A549 (cell line): ENCODE measurements at regions not wholly inside any gene's neighbourhood (a gene's known extent, or its start where the extent isn't known, plus 50 kb on each side); places are given as distances from the start of the nearest gene placed in this dataset.

Experiments used
- ATAC-seq, 2 experiments: fragments of 200-7000 bp in 1 of 2; fragments of >200 bp in 1 of 2; cut with Nextera tagmentation in 1 of 2; cut with Tn5 transposase in 1 of 2; 3 replicates each; pipeline versions ENCODE4 v1.8.0 to v1.9.1; 2018 to 2020; ENCODE audit warnings: mild to moderate bottlenecking in 1 of 2, moderate library complexity in 1 of 2
- CTCF ChIA-PET: fragments of 300-600 bp; sonication (Branson Sonifier 250); formaldehyde crosslinking; extraction: SDS; loops from one replicate; lab custom pipeline; 2021; ENCODE audit warnings: antibody characterized with exemption, inconsistent platforms; lab: Yijun Ruan, JAX
- POLR2A ChIA-PET: fragments of 350-600 bp; formaldehyde crosslinking; extraction: SDS; loops from one replicate; lab custom pipeline; 2021; ENCODE audit warnings: antibody characterized with exemption, inconsistent platforms; lab: Yijun Ruan, JAX
- DNase-seq, 2 experiments: peaks; one replicate each; pipeline versions ENCODE4 v3.0.0 to v3.0.0-alpha.2; 2011 to 2016; ENCODE audit warnings: low read depth in 1 of 2, low spot score in 1 of 2
- FAIRE-seq: peaks from 2 replicates; lab custom pipeline; 2011; peaks lifted over from hg19 to GRCh38; lab: Jason Lieb, UNC
- H3K27ac ChIP-seq, 2 experiments: fragments of >200 bp; sonication (Bioruptor Twin); formaldehyde crosslinking; 3 replicates each; pipeline ENCODE4 v1.5.1; 2016 to 2017
- H3K4me1 ChIP-seq: fragments of >200 bp; sonication (Bioruptor Twin); formaldehyde crosslinking; 3 replicates; pipeline ENCODE4 v1.6.1; 2016
- H3K4me2 ChIP-seq: fragments of >200 bp; sonication (Bioruptor Twin); formaldehyde crosslinking; 3 replicates; pipeline ENCODE4 v1.6.1; 2016
- H3K4me3 ChIP-seq: fragments of >200 bp; sonication (Bioruptor Twin); formaldehyde crosslinking; 3 replicates; pipeline ENCODE4 v1.5.1; 2016
- H3K9me3 ChIP-seq: fragments of >200 bp; sonication (Bioruptor Twin); formaldehyde crosslinking; 3 replicates; pipeline ENCODE4 v1.6.1; 2016
- BHLHE40 ChIP-seq: IDR thresholded peaks from 2 replicates; pipeline ENCODE4 v1.6.1; 2012; ENCODE audit warnings: low read depth, low read length, inconsistent platforms
- CBX2 ChIP-seq: fragments of 200-600 bp; sonication (generic); IDR thresholded peaks from 2 replicates; pipeline ENCODE4 v1.6.1; 2016; ENCODE audit warnings: low read depth, mild to moderate bottlenecking, borderline replicate concordance
- CHD4 ChIP-seq: fragments of 200-600 bp; sonication (generic); IDR thresholded peaks from 2 replicates; pipeline ENCODE4 v1.6.1; 2016; ENCODE audit warnings: antibody characterized with exemption, mild to moderate bottlenecking, borderline replicate concordance
- E2F6 ChIP-seq: IDR thresholded peaks from 2 replicates; pipeline ENCODE4 v1.6.1; 2012; ENCODE audit warnings: low read depth, borderline replicate concordance
- ELK1 ChIP-seq: fragments of 150-350 bp; IDR thresholded peaks from 2 replicates; pipeline ENCODE4 v1.6.1; 2014; ENCODE audit warnings: low read depth, mild to moderate bottlenecking, low read length
- EP300 ChIP-seq, 2 experiments: fragments of >200 bp; sonication (Bioruptor Twin); formaldehyde crosslinking; IDR thresholded peaks; 2 replicates in 1 of 2; 3 replicates in 1 of 2; pipeline ENCODE4 v1.6.1; 2016 to 2017
- ESRRA ChIP-seq: fragments of 150-350 bp; IDR thresholded peaks from 2 replicates; pipeline ENCODE4 v1.6.1; 2014; ENCODE audit warnings: mild to moderate bottlenecking, low read length, borderline replicate concordance
- FOSL2 ChIP-seq, 2 experiments: fragments of 450-650 bp in 1 of 2; fragments of >200 bp in 1 of 2; sonication (Bioruptor Twin) in 1 of 2; formaldehyde crosslinking; IDR thresholded peaks; 2 replicates each; pipeline versions ENCODE4 v1.5.0 to v1.6.1; 2016 to 2020; ENCODE audit warnings: mild to moderate bottlenecking in 1 of 2, moderate library complexity in 1 of 2
- HDAC2 ChIP-seq: fragments of 200-600 bp; sonication (generic); IDR thresholded peaks from 2 replicates; pipeline ENCODE4 v1.6.1; 2016
- HOXA7 ChIP-seq: fragments of 250-450 bp; sonication (Bioruptor Pico); IDR thresholded peaks from 2 replicates; pipeline ENCODE4 v1.5.0; 2020; ENCODE audit warnings: mild to moderate bottlenecking, moderate library complexity
- HOXB5 ChIP-seq: fragments of 250-450 bp; sonication (Bioruptor Pico); IDR thresholded peaks from 2 replicates; pipeline ENCODE4 v1.5.0; 2020; ENCODE audit warnings: mild to moderate bottlenecking, moderate library complexity
- KDM5A ChIP-seq: fragments of 200-600 bp; sonication (generic); IDR thresholded peaks from 2 replicates; pipeline ENCODE4 v1.6.1; 2016; ENCODE audit warnings: antibody characterized with exemption, mild to moderate bottlenecking
- MAZ ChIP-seq: fragments of 150-350 bp; IDR thresholded peaks from 2 replicates; pipeline ENCODE4 v1.6.1; 2014; ENCODE audit warnings: antibody characterized with exemption, low read depth, low read length, borderline replicate concordance
- MYC ChIP-seq: IDR thresholded peaks from 2 replicates; pipeline ENCODE4 v1.6.1; 2012; ENCODE audit warnings: mild to moderate bottlenecking, inconsistent platforms, low read length, improper control_type of control experiment, borderline replicate concordance
- NR3C1 ChIP-seq: fragments of >200 bp; sonication (Bioruptor Twin); formaldehyde crosslinking; IDR thresholded peaks from 3 replicates; pipeline ENCODE4 v1.6.1; 2017
- PHF8 ChIP-seq: fragments of 200-600 bp; sonication (generic); IDR thresholded peaks from 2 replicates; pipeline ENCODE4 v1.6.1; 2016; ENCODE audit warnings: low read depth, mild to moderate bottlenecking, antibody characterized with exemption, moderate library complexity, borderline replicate concordance
- POLR2A ChIP-seq: IDR thresholded peaks from 2 replicates; pipeline ENCODE4 v1.6.1; 2012; ENCODE audit warnings: mild to moderate bottlenecking, low read length
- POLR2AphosphoS2 ChIP-seq: conservative IDR thresholded peaks from 2 replicates; pipeline ENCODE4 v1.6.1; 2012; ENCODE audit warnings: low read length, improper control_type of control experiment, inconsistent platforms
- RFX5 ChIP-seq: fragments of 450-650 bp; IDR thresholded peaks from 2 replicates; pipeline ENCODE4 v1.7.1; 2014; ENCODE audit warnings: antibody characterized with exemption, mild to moderate bottlenecking, moderate library complexity
- RNF2 ChIP-seq: fragments of 200-600 bp; sonication (generic); IDR thresholded peaks from 2 replicates; pipeline ENCODE4 v1.6.1; 2016; ENCODE audit warnings: low read depth, mild to moderate bottlenecking, antibody characterized with exemption, moderate library complexity, borderline replicate concordance
- SREBF2 ChIP-seq: fragments of 450-650 bp; IDR thresholded peaks from 2 replicates; pipeline ENCODE4 v1.6.1; 2014; ENCODE audit warnings: mild to moderate bottlenecking, moderate library complexity
- TFCP2L1 ChIP-seq: fragments of 250-450 bp; sonication (Bioruptor Pico); IDR thresholded peaks from 2 replicates; pipeline ENCODE4 v1.5.0; 2021; ENCODE audit warnings: mild to moderate bottlenecking
- ZC3H11A ChIP-seq: fragments of 450-650 bp; IDR thresholded peaks from 2 replicates; pipeline ENCODE4 v1.6.1; 2014; ENCODE audit warnings: antibody characterized with exemption, mild to moderate bottlenecking
- ZFP36 ChIP-seq: fragments of 450-650 bp; IDR thresholded peaks from 2 replicates; pipeline ENCODE4 v1.6.1; 2014; ENCODE audit warnings: borderline replicate concordance; ENCODE audit not compliant: partially characterized antibody
- ZSCAN20 ChIP-seq: fragments of 250-450 bp; sonication (Bioruptor Pico); IDR thresholded peaks from 2 replicates; pipeline ENCODE4 v1.8.0; 2022; ENCODE audit warnings: mild to moderate bottlenecking, moderate library complexity
- WGBS: methylation state at CpG from one replicate; pipeline ENCODE4 v1.1.6; 2017; ENCODE audit errors: missing lambda C conversion rate; 5-methylcytosine and 5-hydroxymethylcytosine counted together
- TF ChIP-seq, protein P1 (sequence below): fragments of >200 bp; sonication (Bioruptor Twin); formaldehyde crosslinking; IDR thresholded peaks from 3 replicates; pipeline ENCODE4 v1.6.1; 2016
- TF ChIP-seq, protein P2 (sequence below): fragments of 200-600 bp; sonication (generic); IDR thresholded peaks from 2 replicates; pipeline ENCODE4 v1.6.1; 2016; ENCODE audit warnings: antibody characterized with exemption, mild to moderate bottlenecking, moderate library complexity
- TF ChIP-seq, protein P3 (sequence below): fragments of >200 bp; sonication (Bioruptor Twin); formaldehyde crosslinking; IDR thresholded peaks from 3 replicates; pipeline ENCODE4 v1.5.1; 2016

DNA sequence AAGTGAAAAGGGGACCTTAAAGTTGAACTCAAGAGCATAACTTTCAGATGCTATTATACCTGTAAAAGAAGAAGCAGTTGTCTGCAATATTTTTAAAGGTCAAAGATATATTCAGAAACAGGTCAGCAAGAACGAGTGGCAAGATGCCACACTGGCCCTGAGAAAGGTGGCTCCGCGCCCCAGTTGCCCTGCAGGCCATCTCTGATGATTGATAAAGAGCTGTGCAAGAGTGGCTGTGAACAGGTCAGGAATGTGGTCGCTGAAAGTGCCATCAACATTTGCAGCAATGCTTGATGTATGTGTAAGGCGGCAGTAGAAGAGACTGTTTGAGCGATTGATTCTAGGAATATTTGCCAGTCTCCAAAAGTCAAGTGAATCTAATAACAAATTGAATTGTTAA lies 664.2 kb upstream of the SLC10A2 start:
- ChIA-PET POLR2A (no interaction called here), CTCF (no interaction called here)
- TF ChIP-seq NR3C1 (no peak), MAZ (no peak), CHD4 (no peak), ESRRA (no peak), SREBF2 (no peak), POLR2AphosphoS2 (no peak), HDAC2 (no peak), HOXB5 (CRISPR knock-in tag) (no peak), ZSCAN20 (no peak), ZFP36 (no peak), POLR2A (no peak), EP300 (IDR thresholded peaks at IDR 0.05) (no peak), ZC3H11A (no peak), HOXA7 (CRISPR knock-in tag) (no peak)
- TF ChIP-seq, protein P1, sequence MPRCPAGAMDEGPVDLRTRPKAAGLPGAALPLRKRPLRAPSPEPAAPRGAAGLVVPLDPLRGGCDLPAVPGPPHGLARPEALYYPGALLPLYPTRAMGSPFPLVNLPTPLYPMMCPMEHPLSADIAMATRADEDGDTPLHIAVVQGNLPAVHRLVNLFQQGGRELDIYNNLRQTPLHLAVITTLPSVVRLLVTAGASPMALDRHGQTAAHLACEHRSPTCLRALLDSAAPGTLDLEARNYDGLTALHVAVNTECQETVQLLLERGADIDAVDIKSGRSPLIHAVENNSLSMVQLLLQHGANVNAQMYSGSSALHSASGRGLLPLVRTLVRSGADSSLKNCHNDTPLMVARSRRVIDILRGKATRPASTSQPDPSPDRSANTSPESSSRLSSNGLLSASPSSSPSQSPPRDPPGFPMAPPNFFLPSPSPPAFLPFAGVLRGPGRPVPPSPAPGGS, result no peak
- TF ChIP-seq, protein P2, sequence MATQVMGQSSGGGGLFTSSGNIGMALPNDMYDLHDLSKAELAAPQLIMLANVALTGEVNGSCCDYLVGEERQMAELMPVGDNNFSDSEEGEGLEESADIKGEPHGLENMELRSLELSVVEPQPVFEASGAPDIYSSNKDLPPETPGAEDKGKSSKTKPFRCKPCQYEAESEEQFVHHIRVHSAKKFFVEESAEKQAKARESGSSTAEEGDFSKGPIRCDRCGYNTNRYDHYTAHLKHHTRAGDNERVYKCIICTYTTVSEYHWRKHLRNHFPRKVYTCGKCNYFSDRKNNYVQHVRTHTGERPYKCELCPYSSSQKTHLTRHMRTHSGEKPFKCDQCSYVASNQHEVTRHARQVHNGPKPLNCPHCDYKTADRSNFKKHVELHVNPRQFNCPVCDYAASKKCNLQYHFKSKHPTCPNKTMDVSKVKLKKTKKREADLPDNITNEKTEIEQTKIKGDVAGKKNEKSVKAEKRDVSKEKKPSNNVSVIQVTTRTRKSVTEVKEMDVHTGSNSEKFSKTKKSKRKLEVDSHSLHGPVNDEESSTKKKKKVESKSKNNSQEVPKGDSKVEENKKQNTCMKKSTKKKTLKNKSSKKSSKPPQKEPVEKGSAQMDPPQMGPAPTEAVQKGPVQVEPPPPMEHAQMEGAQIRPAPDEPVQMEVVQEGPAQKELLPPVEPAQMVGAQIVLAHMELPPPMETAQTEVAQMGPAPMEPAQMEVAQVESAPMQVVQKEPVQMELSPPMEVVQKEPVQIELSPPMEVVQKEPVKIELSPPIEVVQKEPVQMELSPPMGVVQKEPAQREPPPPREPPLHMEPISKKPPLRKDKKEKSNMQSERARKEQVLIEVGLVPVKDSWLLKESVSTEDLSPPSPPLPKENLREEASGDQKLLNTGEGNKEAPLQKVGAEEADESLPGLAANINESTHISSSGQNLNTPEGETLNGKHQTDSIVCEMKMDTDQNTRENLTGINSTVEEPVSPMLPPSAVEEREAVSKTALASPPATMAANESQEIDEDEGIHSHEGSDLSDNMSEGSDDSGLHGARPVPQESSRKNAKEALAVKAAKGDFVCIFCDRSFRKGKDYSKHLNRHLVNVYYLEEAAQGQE, result no peak
- ATAC-seq (no peak), DNase-seq (no peak), FAIRE-seq (no peak)
- H3K4me3 ChIP-seq, result no peak overlapping the region
- no peak overlapping the region for H3K4me2 ChIP-seq
- no peaks in the 10 kb centered on the region for H3K9me3 ChIP-seq
- no peaks in the 10 kb centered on the region for H3K4me1 ChIP-seq
- no peak overlapping the region for H3K27ac ChIP-seq
- 48% methylated on average over 6 of the region's 6 CpGs for WGBS

- FAIRE-seq (no peak), ATAC-seq (no peak), DNase-seq (no peak)
- Histone ChIP-seq H3K9me3 (no peaks in the 10 kb centered on the region), H3K27ac (no peak overlapping the region)
- POLR2A ChIA-PET, result no interaction called here
- no peak for TF ChIP-seq PHF8
- no peak for TF ChIP-seq MYC
- TF ChIP-seq MAZ, result no peak
- TF ChIP-seq ZSCAN20, result no peak
- no peak for TF ChIP-seq FOSL2 (IDR thresholded peaks at IDR 0.05)
- TF ChIP-seq FOSL2 (CRISPR knock-in tag; IDR thresholded peaks at IDR 0.05), result no peak
- TF ChIP-seq BHLHE40, result no peak
- TF ChIP-seq KDM5A, result no peak
- no peak for TF ChIP-seq CBX2
- TF ChIP-seq RFX5, result no peak
- no peak for TF ChIP-seq TFCP2L1
- TF ChIP-seq, protein P3, sequence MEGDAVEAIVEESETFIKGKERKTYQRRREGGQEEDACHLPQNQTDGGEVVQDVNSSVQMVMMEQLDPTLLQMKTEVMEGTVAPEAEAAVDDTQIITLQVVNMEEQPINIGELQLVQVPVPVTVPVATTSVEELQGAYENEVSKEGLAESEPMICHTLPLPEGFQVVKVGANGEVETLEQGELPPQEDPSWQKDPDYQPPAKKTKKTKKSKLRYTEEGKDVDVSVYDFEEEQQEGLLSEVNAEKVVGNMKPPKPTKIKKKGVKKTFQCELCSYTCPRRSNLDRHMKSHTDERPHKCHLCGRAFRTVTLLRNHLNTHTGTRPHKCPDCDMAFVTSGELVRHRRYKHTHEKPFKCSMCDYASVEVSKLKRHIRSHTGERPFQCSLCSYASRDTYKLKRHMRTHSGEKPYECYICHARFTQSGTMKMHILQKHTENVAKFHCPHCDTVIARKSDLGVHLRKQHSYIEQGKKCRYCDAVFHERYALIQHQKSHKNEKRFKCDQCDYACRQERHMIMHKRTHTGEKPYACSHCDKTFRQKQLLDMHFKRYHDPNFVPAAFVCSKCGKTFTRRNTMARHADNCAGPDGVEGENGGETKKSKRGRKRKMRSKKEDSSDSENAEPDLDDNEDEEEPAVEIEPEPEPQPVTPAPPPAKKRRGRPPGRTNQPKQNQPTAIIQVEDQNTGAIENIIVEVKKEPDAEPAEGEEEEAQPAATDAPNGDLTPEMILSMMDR, result no peak
- no peak for TF ChIP-seq POLR2AphosphoS2
- TF ChIP-seq ELK1, result no peak
- TF ChIP-seq RNF2, result no peak
- no peak for TF ChIP-seq E2F6
- TF ChIP-seq, all 56 proteins: peak for 0
- WGBS, result 5% methylated on average over 1 of the region's 1 CpG
- Histone ChIP-seq H3K4me3 (no peak overlapping the region), H3K4me2 (no peak overlapping the region), H3K4me1 (no peaks in the 10 kb centered on the region)
- CTCF ChIA-PET, result no interaction called here
Measured at GRCh38 chr13:103726808-103727207, 660.6 kb upstream of the SLC10A2 start.
